GM21737 (cell line): ENCODE measurements at regions not wholly inside any gene's neighbourhood (a gene's known extent, or its start where the extent isn't known, plus 50 kb on each side); places are given as distances from the start of the nearest gene placed in this dataset.
A peak's percentile ranks its signal among the peaks of the same experiment; 100 is the strongest.
"Not testable (repeated sequence)": the region's sequence is repeated elsewhere in the genome, so short reads cannot be mapped to it uniquely, and the experiment has no call there.

ENCODE experiments used
- ATAC-seq: cut with Tn5 transposase; IDR thresholded peaks from one replicate; pipeline ENCODE4 v1.9.1; 2021; ENCODE audit warnings: mild to moderate bottlenecking, moderate library complexity; ENCODE audit not compliant: unreplicated experiment

DNA sequence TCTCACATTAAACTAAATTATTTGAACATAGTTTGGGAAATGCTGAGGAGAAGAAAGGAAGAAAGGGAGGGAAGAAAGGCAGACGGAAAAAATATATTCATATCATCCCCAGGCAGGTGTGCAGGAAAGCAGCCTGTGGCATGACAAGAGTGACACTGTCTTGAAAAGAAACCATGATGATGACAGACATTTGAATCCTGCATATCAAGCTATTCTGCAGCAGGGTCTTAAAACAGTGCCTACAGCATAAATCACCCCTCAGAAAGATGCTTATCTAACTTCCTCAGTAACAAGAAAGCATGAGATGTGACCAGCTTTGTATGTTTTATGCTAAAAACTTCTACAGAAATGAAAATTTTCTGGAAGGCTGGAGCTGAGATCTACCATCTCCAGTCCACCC is 144.5 kb upstream of the GRM7 start:
- no peak for ATAC-seq

DNA sequence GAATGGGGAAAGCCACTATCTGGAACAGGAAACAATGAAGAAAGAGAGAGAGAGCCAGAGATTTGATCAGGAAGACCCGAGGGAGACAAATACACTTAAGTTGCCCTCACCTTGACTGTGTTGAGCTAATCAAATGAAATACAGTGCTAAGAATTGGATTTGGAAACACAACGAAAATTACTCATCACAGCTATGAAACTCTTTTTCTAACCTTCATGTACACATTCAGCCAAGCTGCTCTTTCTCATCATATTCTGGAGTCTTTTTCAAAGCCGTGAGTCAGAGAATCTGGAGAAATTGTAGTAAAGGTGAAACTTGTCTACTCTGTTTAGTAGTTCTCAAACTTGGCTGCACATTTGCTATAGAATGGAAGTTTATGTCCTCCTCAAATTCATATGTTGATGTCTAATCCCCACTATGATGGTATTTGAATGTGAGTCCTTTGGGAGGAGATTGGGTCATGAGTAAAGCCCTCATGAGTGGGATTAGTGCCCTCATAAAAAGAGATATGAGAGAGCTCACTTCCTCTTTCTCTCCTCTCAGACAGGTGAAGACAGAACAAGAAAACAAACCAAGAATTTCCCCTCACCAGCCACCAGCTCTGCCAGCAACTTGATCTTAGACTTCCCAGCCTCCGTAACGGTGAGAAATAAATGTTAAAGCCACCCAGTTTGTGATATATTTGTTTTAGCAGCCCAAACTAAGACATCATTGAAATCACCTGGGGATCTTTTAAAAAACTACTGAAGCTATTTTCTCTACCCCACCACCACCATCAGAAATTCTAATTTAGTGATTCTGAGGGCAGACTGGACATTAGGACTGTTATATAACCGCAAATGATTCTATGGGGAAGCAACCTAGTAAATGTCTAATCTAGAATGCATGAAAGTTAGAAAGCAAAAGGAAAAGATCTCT is 143.6 kb upstream of the GRM7 start:
- ATAC-seq, result peak; percentile 95

DNA sequence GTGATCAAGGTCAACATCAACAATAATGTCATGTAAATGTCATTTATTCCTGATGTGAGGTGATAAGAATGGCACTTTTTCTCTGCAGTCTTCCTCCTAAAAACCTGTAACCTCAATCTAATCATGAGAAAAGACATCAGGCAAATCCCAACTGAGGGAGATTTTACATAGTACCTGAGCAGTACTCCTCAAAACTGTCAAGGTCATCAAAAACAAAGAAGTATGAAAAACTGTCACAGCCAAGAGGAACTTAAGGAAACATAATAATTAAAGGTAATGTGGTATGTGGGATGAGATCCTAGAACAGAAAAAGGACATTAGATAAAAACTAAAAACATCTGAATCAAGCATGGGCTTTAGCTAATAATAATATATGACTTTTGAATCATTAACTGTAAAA is 140.9 kb upstream of the GRM7 start:
- no peak for ATAC-seq

DNA sequence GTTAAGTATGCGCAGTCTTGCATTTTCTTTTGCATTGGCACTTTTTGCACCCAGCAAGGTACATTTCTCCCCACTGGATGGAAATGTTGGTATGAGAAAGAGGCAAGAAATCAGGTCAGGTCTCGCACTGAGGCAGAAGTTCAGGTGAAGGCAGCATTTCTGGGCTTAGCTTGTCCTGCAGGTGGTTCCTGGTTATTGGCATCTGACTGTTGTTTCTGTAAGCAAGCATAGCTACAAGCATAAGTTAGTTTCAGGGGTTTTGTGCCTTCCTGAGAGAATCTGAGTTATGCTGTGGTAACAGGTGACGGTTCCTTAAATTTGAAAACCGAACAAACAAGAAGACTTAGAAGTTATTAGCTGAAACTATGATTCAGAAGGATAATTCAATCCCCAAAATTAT is 139.4 kb upstream of the GRM7 start:
- ATAC-seq, result no peak

DNA sequence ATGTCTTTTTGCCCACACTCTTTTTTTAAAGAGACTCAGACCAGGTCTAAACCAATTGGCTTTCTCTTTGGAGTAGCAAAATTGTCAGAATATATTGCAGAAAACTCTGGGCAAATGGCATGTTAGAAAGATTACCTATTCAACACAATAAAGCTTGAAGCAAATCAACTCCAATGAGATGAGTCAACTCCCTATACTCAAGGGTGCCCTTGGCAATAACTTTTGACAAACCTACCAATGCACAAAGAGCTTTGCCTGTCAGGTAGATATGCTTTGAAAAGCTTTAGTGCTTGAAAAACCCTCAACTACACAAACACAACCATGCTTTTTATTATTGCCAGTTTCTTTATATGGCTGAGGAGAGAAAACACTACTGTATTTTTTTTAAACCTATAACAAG is 137.7 kb upstream of the GRM7 start:
- ATAC-seq, result no peak

DNA sequence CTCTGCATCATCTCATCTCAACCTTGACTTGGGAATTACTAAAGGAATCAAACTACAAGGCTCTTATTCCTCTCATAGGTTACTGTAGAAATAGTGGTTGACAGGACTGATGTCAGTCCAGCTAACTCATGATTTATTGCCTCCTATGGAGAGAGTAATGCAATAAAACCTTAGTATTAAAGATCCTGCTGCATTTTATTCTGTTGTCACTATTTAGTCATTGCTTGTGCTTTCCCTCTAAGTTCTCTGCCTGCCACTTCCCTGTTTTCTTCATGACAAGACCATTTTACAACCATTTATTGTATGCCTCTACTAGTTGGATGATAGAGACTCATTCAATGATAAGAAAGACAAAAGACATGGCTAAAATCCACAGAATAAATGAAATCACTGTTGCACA is 134.1 kb upstream of the GRM7 start:
- no peak for ATAC-seq

DNA sequence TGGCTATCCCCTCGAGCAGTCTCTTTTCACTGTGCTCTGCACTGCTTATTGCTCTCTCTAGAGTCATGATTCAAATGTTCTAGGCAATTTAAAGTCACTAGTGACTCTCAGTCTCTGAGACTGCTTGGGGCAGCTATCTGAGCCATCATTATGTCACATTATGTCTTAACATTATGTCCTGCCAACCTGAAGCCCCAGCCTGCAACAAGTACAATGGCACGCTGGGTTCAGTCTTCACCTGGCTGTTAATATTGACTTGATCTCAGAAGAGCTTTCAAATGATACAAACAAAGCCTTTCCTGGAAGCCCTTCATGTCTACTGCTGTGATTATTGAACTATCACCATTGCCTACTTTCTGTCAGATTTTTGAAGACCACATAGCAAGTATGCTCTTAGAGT is 128.1 kb upstream of the GRM7 start:
- ATAC-seq, result no peak

DNA sequence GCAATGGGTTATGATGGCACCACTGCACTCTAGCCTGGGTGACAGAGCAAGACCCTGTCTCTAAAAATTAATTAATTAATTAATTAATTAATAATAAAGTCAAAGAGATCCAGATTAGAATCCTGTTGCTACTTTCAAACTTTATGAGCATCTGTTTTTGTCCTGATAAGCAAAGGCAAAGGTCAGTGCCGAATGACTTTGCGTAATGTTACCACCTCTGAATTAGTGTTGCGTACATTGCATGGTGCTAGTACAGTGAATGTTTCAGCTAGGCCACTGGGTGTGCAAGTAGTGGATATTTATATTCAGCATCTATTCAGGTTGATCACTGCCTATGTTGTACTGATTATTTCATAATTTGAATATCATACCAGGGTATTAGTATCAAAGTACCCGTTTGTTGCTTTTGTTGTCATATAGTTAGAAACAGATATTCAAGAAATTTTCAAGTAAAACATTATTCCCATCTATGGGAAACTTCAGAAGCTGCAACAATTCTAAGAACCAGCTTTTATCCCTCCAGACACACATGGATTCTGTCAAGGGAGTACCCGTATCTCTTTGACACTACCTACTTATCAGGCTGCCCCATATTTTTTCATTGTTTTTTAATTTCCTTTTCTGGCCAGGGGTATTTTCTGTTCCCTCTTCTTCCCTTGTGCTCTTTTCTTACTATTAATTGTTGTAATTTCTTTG is 127.1 kb upstream of the GRM7 start:
- ATAC-seq, result no peak

DNA sequence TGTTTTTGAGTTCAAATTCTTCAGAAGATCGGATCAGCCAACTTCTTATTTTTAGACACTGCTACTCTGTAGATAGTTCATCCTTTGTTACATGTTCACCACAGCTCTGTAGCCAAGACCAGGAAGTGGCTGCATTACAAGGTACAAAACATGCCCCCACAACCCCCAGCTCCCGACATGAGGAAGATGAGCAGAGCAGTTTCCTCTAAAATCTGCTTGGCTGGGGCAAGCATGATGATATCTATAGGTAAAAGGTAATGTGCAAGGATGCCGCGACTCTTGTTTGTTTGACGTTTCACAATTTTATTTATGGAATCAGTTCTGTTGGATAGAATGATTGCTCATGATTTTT is 126.5 kb upstream of the GRM7 start:
- ATAC-seq, result no peak

DNA sequence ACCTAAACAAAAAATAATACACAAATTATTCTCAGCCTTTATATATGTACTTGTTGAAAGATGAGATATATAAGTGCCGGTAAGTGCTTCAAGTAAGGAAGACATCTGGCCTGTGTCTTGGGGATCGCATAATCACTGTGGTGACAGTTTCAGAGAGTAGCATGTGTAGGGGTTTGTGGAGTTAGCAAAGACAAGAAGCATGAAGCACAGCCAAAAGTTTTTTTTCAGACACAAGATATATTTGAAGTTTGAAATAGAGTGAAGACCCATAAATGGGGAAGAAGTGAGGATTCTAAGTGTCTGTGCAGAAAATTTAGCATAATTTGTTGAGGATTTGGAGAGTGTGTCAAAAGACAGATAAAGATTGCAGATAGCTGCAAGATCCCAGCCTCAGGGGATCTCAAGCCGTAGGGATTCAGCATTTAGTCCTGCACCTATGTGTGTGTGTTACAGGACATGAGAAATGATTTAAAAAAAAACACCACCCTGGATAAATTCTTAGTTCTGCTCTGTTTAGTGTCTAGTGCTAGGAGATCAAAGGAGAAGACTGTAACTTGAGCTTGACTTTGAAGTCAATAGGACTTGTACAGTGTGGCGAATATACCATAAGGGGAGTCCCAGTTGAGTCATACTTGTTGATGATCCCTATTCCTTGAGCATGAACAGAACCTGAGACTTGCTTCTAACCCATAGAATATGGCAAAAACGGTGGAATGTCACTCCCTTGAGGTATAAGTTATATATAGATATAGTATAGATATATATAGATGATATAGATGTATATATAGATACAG is 123.9 kb upstream of the GRM7 start:
- no peak for ATAC-seq

DNA sequence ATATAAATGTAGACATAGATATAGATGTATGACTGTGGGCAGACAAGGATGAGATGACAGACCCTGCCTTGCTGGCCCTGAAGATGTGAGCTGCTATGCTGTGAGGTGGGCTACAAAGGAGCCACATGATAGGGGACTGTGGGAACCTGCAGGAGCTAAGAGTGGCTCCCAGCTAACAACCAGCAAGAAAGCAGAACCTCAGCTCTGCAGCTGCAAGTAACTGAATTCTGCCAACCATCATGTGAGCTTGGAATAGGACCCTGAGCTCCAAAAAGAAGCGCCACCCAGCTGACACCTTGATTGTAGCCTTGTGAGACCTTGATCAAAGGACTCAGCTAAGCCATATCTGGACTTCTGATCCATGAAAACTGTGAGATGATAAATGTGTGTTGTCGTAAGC is 123.3 kb upstream of the GRM7 start:
- ATAC-seq, result no peak

DNA sequence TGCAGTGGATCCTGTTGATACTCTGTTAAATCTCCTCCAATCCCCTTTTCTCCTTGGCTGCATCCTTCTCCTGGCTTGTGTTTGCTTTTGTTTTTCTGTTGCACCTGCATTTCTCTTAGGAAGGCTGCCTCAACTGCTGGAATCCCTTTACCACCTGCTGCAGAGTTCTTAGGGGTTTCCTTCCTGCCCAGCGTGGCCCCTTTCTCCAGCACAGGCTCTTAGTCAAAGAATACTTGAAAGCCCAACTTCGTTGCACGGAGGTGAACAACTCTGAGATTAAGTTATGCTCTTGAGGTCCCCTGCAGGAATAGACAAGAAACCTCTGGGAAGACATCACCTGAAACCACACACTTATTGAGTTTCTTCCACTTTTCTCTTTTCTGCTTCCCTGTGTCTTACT is 121.6 kb upstream of the GRM7 start:
- ATAC-seq, result no peak

DNA sequence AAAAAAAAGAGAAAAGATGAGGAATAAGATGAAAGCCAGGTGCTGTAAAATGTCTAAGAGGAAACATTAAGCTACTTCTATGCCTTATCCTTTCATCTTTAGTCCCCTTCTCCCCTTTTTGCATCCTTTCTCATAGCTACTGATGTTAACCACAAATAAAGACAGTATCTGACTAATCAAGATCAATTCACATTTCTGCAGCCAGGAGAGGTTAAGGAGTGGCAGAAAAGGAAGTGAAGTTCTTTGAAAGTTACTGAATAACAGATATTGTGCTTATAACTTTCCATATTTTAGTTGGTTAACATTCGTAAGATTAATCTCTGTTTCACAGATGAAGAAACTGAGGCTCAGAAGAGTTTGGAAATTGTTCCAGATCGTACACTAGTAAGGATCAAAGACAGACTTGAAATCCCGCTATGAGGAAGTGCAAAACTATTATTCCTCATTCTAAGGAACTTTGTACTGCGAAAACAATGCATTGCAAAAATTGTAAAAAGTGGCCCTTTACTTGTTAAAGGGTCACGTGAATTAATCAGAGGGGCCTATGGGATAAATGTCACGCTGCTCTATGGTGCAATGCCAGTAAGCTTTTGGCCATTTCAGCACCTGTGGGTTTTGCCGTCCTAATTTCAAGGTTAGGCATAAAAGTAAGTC is 117.7 kb upstream of the GRM7 start:
- ATAC-seq, result no peak

DNA sequence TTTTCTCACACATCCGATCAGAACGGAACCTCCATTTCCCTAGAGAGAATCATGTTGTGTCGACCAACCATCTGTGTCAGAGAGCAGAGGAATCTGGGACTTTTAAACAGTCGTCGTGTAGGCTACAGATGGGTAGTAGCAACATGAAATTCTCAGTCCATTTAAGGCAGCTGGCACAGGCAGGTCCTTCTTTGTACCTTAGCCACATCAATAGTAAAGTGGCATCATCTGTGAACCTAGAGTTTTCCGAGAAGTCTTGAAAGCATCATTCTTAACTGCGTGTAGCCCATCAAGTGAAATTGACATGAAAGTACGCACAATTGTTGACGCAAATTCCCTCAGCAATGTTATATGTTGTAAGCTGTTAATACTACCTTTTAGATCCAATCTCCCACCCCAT is 114.5 kb upstream of the GRM7 start:
- ATAC-seq, result no peak

DNA sequence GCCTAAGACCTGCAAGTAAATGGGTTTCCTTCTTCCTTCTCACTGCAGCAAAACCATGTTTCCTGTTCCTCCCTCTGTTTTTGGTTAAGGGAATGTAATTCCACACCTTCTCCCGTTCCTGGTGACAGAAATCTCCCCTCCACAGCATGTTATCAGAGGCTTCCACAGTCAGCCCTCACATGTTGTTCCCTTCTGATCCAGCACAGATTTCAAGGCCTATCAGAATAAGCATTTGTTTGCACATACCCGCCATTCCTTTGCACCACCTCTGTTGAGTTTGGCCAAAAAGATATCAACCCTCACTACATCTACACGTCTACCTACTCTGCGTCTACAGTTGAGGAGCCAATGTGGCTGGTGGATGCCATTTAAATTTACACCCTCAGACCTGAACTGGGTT is 113.9 kb upstream of the GRM7 start:
- ATAC-seq, result no peak

DNA sequence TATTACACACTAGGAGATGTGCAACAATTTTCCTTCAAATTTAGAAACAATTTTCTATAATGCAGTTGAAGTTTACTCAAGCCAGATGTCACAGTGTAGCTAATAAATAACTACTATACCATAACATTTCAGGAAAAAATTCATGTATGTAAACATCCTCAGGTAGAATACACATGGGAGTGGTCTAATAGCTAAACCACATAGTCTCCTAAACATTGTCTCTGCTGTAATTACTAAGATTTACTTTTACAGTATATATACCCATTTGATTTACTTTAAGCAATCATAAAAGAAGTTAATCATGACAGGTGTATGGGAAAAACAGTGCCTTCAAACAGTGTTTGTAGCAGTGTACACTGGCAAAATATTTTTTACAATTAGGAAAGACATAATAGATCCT is 110.1 kb upstream of the GRM7 start:
- ATAC-seq, result no peak

DNA sequence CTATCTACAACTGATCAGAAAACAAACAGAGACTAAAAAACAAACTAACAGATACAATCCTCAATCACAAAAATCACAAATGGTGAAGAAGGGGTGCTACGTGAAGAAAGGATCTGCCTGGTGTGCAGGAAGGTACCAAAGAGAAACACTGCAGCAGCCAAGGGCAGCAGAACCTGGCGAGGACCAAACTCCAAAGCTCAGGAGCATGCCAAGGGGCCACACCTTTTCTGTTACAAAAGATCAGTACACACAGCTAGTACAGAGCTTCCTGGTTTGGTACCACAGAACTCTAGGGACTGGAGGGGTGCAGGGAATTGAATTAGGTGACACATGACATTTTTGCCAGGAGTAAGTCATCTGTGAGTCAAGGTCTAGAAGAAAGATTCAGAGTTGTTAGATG is 107.4 kb upstream of the GRM7 start:
- ATAC-seq, result no peak

DNA sequence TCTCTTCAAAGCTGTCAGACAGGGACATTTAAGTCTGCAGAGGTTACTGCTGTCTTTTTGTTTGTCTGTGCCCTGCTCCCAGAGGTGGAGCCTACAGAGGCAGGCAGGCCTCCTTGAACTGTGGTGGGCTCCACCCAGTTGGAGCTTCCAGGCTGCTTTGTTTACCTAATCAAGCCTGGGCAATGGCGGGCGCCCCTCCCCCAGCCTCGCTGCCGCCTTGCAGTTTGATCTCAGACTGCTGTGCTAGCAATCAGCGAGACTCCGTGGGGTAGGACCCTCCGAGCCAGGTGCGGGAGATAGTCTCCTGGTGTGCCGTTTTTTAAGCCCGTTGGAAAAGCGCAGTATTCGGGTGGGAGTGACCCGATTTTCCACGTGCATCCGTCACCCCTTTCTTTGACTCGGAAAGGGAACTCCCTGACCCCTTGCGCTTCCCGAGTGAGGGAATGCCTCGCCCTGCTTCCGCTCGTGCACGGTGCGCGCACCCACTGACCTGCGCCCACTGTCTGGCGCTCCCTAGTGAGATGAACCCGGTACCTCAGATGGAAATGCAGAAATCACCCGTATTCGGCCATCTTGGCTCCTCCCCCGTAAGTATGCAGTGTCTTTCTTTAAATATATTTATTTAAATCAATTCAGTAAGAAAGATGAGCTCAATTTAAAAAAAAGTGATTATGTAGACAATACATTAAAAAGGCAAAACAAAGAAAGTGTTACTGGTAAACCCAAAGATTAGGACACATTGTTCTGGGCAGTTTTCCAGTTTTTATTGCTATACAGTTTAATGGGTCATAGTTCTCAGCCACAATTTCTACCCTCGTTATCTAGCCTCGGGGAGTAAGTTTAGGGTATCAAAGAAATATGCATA is 91.2 kb upstream of the GRM7 start:
- ATAC-seq, result not testable (repeated sequence)

DNA sequence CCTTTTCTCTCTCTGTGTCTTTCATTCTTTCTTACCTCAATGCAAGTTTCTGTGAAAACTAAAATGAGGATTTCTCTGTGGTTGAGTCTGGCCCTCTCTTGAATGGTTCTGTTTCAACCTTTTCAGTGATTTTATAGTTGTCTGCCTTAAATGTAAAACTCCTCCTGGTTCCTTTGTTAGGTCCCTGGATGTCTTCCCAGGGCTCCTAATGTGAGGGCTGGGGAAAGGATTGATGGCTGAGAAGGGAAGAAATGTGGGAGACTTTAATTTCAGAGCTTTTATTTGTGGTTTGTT is 90.6 kb upstream of the GRM7 start:
- ATAC-seq, result no peak

DNA sequence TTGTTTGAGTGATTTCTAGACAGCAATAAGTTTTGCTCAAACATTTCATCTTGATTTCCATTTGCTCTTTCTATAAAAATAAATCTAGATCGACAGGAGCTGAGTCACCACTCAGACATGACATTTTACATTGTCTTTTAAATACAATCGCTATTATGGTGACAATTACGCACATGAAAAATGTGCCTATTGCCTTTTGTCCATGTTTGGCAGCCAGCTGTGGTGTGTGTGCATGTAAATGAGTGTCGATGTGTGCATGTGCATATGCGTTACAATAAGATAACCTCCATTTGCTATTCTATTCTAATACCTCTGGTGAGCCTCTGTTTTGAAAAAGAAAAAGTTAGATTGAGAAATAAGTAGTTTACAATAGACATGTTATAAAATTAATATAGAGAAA is 89.7 kb upstream of the GRM7 start:
- no peak for ATAC-seq

DNA sequence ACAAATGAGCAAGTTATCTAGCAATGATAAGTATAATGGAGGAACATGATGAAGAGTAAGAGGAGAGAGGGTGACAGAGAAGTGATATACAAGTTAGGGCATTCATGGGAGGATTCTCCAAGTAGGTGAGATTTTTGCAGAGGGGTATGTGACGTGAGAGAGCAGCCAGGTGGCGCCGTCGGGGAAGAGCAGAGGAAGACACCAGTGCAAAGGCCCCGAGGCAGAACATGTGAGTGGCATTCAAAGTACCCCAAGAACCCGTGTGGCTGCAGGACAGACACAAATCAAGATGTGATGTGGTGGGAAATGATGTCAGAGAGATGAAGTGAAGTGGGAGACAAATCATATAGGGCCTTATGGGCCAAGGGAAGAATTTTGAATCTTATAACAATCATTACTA is 81.8 kb upstream of the GRM7 start:
- ATAC-seq, result no peak
